ENCODE measurements at regions not wholly inside any gene's neighbourhood (a gene's known extent, or its start where the extent isn't known, plus 50 kb on each side); places are given as distances from the start of the nearest gene placed in this dataset.

GRCh38 chr6:165939047-165939446 lies 228.6 kb downstream of the TBXT start:
- H3K9ac ChIP-seq (ENCODE audit: insufficient read length) = no peak overlapping the region
- TF ChIP-seq FOXP2 (optimal IDR thresholded peaks at IDR 0.05; ENCODE audit: control extremely low read depth, extremely low read length, insufficient read depth) = no peak
- H3K4me3 ChIP-seq = no peak overlapping the region
- H3K9me3 ChIP-seq (ENCODE audit: low read depth, low read length) = no peaks in the 10 kb centered on the region
- no peak for DNase-seq (ENCODE audit: low read depth, low spot score)
- no peak overlapping the region for H3K27ac ChIP-seq
- no peaks in the 10 kb centered on the region for H3K36me3 ChIP-seq (ENCODE audit: insufficient read depth, low read length)

DNA sequence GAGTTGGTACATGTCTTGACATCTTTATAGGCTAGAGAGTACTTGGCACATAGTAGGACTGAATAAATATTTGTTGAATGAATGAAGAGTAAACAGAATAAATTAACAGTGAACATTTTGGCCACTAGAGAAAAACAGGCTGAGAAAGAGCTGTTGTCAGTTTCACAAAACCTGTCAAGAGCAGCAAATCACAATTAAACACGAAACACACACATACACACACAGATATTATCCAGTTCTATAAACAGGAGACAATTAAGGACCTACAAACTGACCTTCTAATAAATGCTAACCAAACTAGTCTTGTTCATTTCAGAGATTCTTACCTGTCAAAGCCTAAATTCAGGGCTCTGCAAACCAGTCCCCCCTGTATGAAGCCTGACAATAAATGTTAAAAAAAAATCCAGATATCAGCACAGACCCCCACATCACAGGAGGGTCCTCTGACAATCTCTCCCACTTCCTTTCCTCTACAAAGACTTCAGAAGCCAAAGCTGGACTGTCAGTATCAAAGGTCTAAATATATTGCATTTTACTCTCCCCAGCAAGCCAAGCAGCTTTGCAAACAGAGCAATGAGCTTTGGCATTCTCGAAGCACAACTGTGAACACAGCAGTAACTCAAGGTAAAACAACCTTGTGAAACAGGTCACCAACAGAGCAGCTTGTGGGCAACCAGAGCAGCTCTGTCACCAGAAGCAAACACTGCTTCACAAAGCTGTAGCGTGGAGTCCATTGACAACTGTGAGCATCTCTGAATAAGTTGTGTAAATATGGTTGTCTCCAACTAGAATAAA lies 229.9 kb downstream of the TBXT start:
- no peak for TF ChIP-seq POLR2AphosphoS5 (IDR thresholded peaks at IDR 0.05; ENCODE audit: borderline replicate concordance, low read depth, low read length)
- no peak for TF ChIP-seq FOXP2 (optimal IDR thresholded peaks at IDR 0.05; ENCODE audit: control extremely low read depth, extremely low read length, insufficient read depth)
- no peak for TF ChIP-seq EZH2 (IDR thresholded peaks at IDR 0.05)
- H3K36me3 ChIP-seq (ENCODE audit: insufficient read depth, low read length) = no peaks in the 10 kb centered on the region
- no peak for DNase-seq (ENCODE audit: low read depth, low spot score)
- H3K4me3 ChIP-seq = no peak overlapping the region
- H3K27ac ChIP-seq = no peak overlapping the region
- H3K9me3 ChIP-seq (ENCODE audit: low read depth, low read length) = no peaks in the 10 kb centered on the region
- H3K9ac ChIP-seq (ENCODE audit: insufficient read length) = no peak overlapping the region

GRCh38 chr6:165936660-165937059 lies 231.0 kb downstream of the TBXT start:
- no peak overlapping the region for H3K4me3 ChIP-seq
- no peaks in the 10 kb centered on the region for H3K36me3 ChIP-seq (ENCODE audit: insufficient read depth, low read length)
- no peaks in the 10 kb centered on the region for H3K9me3 ChIP-seq (ENCODE audit: low read depth, low read length)
- no peak for DNase-seq (ENCODE audit: low read depth, low spot score)
- H3K27ac ChIP-seq = no peak overlapping the region
- TF ChIP-seq FOXP2 (optimal IDR thresholded peaks at IDR 0.05; ENCODE audit: control extremely low read depth, extremely low read length, insufficient read depth) (no peak), POLR2AphosphoS5 (IDR thresholded peaks at IDR 0.05; ENCODE audit: borderline replicate concordance, low read depth, low read length) (no peak), EZH2 (IDR thresholded peaks at IDR 0.05) (no peak)
- no peak overlapping the region for H3K9ac ChIP-seq (ENCODE audit: insufficient read length)

DNA sequence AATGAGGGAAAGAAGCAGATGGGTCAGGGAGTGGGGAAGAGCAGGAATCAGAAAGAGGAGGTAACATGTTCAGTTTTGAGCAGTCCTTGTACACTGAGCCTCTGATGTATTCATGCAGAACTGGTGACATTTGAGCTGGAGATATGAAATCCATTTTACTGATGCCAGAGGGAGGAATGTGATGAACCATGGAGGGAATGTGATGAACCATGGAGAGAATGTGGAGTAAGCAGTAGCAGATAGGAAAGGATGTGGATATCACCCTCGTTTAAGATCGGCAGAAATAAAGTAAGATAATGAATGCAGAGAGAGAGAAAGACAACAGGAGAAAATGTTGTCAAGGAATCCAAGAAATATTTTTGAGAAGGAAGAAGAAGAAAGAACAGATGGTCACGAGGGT lies 231.6 kb downstream of the TBXT start:
- Histone ChIP-seq H3K27ac (no peak overlapping the region), H3K9me3 (ENCODE audit: low read depth, low read length) (no peaks in the 10 kb centered on the region), H3K36me3 (ENCODE audit: insufficient read depth, low read length) (no peaks in the 10 kb centered on the region), H3K9ac (ENCODE audit: insufficient read length) (no peak overlapping the region), H3K4me3 (no peak overlapping the region)
- DNase-seq (ENCODE audit: low read depth, low spot score) = no peak
- TF ChIP-seq EZH2 (IDR thresholded peaks at IDR 0.05) = no peak
- TF ChIP-seq POLR2AphosphoS5 (IDR thresholded peaks at IDR 0.05; ENCODE audit: borderline replicate concordance, low read depth, low read length) = no peak
- TF ChIP-seq FOXP2 (optimal IDR thresholded peaks at IDR 0.05; ENCODE audit: control extremely low read depth, extremely low read length, insufficient read depth) = no peak

DNA sequence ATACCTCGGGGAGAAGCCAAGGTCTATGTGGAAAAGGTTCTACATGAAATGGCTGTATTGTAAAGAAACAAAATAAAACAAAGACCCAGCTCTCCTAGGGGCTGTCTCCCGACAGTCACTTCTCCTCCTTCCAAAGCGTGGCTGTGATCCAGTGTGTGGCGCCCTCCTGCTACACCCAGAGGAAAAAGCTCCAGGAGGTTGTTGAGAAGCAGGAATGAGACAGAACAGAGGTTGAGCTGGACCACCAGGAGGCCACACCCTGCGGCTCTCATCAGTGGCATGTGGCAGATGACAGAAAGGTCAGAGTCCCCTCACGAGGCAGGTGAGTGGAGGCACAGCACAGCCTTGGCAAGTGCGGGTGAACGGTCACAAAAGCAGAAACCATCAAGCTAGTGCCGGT lies 236.0 kb downstream of the TBXT start:
- DNase-seq (ENCODE audit: low read depth, low spot score) = no peak
- Histone ChIP-seq H3K36me3 (ENCODE audit: insufficient read depth, low read length) (no peaks in the 10 kb centered on the region), H3K4me3 (no peak overlapping the region), H3K27ac (no peak overlapping the region), H3K9ac (ENCODE audit: insufficient read length) (no peak overlapping the region), H3K9me3 (ENCODE audit: low read depth, low read length) (no peaks in the 10 kb centered on the region)
- TF ChIP-seq EZH2 (IDR thresholded peaks at IDR 0.05) (no peak), POLR2AphosphoS5 (IDR thresholded peaks at IDR 0.05; ENCODE audit: borderline replicate concordance, low read depth, low read length) (no peak)

DNA sequence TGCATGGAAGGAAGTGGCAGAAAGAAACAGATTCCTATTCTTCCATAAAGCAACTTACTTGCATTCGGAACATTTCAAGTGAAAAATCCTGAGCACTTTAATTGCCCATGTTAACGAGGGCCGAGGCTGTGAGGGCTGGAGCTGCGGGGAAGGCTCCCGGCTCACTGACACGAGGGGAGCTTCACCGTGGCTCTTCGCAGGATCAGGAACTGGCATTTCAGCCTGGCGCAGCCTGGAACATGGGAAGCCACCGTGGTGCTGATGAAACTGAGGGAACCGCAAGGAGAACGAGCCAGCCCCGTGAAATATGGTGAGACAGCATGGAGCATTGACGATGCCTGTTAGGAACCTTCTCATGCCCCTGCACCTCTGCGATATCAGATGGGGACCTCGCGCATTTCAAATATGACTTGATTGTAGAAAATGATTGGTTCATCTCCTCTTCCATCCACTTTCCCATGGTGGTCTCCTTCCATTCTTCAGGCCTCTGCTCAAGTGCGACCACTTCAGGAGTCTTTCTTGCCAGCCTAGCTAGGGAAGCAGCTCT lies 236.9 kb downstream of the TBXT start:
- Histone ChIP-seq H3K4me3 (no peak overlapping the region), H3K9ac (ENCODE audit: insufficient read length) (no peak overlapping the region), H3K27ac (no peak overlapping the region), H3K9me3 (ENCODE audit: low read depth, low read length) (no peaks in the 10 kb centered on the region), H3K36me3 (ENCODE audit: insufficient read depth, low read length) (no peaks in the 10 kb centered on the region)
- DNase-seq (ENCODE audit: low read depth, low spot score) = no peak
- TF ChIP-seq POLR2AphosphoS5 (IDR thresholded peaks at IDR 0.05; ENCODE audit: borderline replicate concordance, low read depth, low read length) = no peak
- TF ChIP-seq FOXP2 (optimal IDR thresholded peaks at IDR 0.05; ENCODE audit: control extremely low read depth, extremely low read length, insufficient read depth) = no peak
- no peak for TF ChIP-seq EZH2 (IDR thresholded peaks at IDR 0.05)

- Histone ChIP-seq H3K9ac (ENCODE audit: insufficient read length) (no peak overlapping the region), H3K36me3 (ENCODE audit: insufficient read depth, low read length) (no peaks in the 10 kb centered on the region), H3K27ac (no peak overlapping the region), H3K4me3 (no peak overlapping the region), H3K9me3 (ENCODE audit: low read depth, low read length) (no peaks in the 10 kb centered on the region)
- no peak for DNase-seq (ENCODE audit: low read depth, low spot score)
- TF ChIP-seq POLR2AphosphoS5 (IDR thresholded peaks at IDR 0.05; ENCODE audit: borderline replicate concordance, low read depth, low read length) = no peak
- no peak for TF ChIP-seq FOXP2 (optimal IDR thresholded peaks at IDR 0.05; ENCODE audit: control extremely low read depth, extremely low read length, insufficient read depth)
- no peak for TF ChIP-seq EZH2 (IDR thresholded peaks at IDR 0.05)
Observed at GRCh38 chr6:165929607-165930006, 238.0 kb downstream of the TBXT start.

- Histone ChIP-seq H3K4me3 (no peak overlapping the region), H3K36me3 (ENCODE audit: insufficient read depth, low read length) (no peaks in the 10 kb centered on the region), H3K9ac (ENCODE audit: insufficient read length) (no peak overlapping the region), H3K9me3 (ENCODE audit: low read depth, low read length) (no peaks in the 10 kb centered on the region), H3K27ac (no peak overlapping the region)
- TF ChIP-seq FOXP2 (optimal IDR thresholded peaks at IDR 0.05; ENCODE audit: control extremely low read depth, extremely low read length, insufficient read depth) = no peak
- no peak for TF ChIP-seq POLR2AphosphoS5 (IDR thresholded peaks at IDR 0.05; ENCODE audit: borderline replicate concordance, low read depth, low read length)
- no peak for TF ChIP-seq EZH2 (IDR thresholded peaks at IDR 0.05)
- no peak for DNase-seq (ENCODE audit: low read depth, low spot score)
Observed at GRCh38 chr6:165926378-165926777, 241.3 kb downstream of the TBXT start.

Data from SK-N-MC (cell line).